ENCODE measurements at regions not wholly inside any gene's neighbourhood (a gene's known extent, or its start where the extent isn't known, plus 50 kb on each side); places are given as distances from the start of the nearest gene placed in this dataset.

DNA sequence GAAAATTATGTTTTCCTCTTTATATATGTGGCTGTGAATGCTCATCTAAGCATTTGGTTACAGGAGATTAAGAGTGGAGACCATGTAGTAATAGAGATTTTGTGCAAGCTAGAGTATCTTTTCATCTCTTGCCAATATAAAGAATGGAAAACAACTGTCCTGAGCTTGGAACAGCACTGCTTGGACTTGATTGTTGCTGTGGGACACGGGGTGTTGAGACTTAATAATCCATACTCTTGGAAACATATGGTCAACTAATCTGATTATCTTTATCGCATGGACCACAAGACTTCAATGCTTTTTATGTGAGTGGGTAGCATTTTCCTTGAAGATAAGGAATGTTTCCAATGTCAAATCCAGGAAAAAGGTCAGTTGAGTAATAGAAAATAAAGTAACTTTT lies 806.3 kb downstream of the DIPK2A start:
- TF ChIP-seq SMC3 (conservative IDR thresholded peaks at IDR 0.05; ENCODE audit: poor library complexity) (no peak), EP300 (conservative IDR thresholded peaks at IDR 0.05; ENCODE audit: poor library complexity, severe bottlenecking) (no peak), RAD21 (conservative IDR thresholded peaks at IDR 0.05) (no peak), MXI1 (conservative IDR thresholded peaks at IDR 0.05; ENCODE audit: poor library complexity, severe bottlenecking) (no peak), EZH2 (IDR thresholded peaks at IDR 0.05; ENCODE audit: borderline replicate concordance, insufficient read depth, low read length, poor library complexity, severe bottlenecking) (no peak), TAF1 (IDR thresholded peaks at IDR 0.05; ENCODE audit: low read depth) (no peak), POLR2AphosphoS5 (IDR thresholded peaks at IDR 0.05) (no peak)
- TF ChIP-seq, protein P1, sequence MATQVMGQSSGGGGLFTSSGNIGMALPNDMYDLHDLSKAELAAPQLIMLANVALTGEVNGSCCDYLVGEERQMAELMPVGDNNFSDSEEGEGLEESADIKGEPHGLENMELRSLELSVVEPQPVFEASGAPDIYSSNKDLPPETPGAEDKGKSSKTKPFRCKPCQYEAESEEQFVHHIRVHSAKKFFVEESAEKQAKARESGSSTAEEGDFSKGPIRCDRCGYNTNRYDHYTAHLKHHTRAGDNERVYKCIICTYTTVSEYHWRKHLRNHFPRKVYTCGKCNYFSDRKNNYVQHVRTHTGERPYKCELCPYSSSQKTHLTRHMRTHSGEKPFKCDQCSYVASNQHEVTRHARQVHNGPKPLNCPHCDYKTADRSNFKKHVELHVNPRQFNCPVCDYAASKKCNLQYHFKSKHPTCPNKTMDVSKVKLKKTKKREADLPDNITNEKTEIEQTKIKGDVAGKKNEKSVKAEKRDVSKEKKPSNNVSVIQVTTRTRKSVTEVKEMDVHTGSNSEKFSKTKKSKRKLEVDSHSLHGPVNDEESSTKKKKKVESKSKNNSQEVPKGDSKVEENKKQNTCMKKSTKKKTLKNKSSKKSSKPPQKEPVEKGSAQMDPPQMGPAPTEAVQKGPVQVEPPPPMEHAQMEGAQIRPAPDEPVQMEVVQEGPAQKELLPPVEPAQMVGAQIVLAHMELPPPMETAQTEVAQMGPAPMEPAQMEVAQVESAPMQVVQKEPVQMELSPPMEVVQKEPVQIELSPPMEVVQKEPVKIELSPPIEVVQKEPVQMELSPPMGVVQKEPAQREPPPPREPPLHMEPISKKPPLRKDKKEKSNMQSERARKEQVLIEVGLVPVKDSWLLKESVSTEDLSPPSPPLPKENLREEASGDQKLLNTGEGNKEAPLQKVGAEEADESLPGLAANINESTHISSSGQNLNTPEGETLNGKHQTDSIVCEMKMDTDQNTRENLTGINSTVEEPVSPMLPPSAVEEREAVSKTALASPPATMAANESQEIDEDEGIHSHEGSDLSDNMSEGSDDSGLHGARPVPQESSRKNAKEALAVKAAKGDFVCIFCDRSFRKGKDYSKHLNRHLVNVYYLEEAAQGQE (IDR thresholded peaks at IDR 0.05; ENCODE audit: borderline replicate concordance), result no peak
- TF ChIP-seq, protein P2, sequence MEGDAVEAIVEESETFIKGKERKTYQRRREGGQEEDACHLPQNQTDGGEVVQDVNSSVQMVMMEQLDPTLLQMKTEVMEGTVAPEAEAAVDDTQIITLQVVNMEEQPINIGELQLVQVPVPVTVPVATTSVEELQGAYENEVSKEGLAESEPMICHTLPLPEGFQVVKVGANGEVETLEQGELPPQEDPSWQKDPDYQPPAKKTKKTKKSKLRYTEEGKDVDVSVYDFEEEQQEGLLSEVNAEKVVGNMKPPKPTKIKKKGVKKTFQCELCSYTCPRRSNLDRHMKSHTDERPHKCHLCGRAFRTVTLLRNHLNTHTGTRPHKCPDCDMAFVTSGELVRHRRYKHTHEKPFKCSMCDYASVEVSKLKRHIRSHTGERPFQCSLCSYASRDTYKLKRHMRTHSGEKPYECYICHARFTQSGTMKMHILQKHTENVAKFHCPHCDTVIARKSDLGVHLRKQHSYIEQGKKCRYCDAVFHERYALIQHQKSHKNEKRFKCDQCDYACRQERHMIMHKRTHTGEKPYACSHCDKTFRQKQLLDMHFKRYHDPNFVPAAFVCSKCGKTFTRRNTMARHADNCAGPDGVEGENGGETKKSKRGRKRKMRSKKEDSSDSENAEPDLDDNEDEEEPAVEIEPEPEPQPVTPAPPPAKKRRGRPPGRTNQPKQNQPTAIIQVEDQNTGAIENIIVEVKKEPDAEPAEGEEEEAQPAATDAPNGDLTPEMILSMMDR (IDR thresholded peaks at IDR 0.05; ENCODE audit: poor library complexity, severe bottlenecking), result no peak
- Histone ChIP-seq H3K79me2 (replicated peaks; ENCODE audit: insufficient read depth, low read length) (no peaks in the 10 kb centered on the region), H2AFZ (ENCODE audit: low read depth, low read length) (no peak overlapping the region)

DNA sequence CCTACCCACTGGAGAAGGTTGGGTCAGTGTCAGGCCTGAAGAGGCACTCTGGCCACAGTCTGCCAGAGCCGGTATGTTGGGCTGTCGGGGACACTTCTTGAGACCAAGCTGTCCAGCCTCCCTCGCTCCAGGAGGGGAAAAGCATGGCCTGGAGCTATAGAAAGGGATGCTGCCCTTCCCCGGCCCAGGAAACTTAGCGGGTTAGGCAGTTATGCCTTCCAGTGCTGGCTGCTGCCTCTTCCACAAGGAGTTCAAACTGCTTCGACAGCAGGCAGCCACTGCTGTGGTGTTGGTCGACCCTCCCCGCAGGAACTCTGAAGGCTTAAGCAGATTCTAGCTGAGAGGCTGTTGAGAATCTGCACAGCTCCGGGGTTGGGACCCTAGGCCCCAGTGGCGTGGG lies 819.4 kb downstream of the DIPK2A start:
- H3K9me2 ChIP-seq (ENCODE audit: insufficient read depth, low read length), result no peaks in the 10 kb centered on the region
- no peak overlapping the region for H3K9ac ChIP-seq (ENCODE audit: low read length)
- H3K36me3 ChIP-seq (ENCODE audit: insufficient read depth, low read length), result no peaks in the 10 kb centered on the region
- H3K27me3 ChIP-seq (ENCODE audit: insufficient read depth, low read depth, low read length), result no peaks in the 10 kb centered on the region
- H4K20me1 ChIP-seq (ENCODE audit: insufficient read depth), result no peaks in the 10 kb centered on the region
- no peaks in the 10 kb centered on the region for H3F3A ChIP-seq (ENCODE audit: insufficient read depth, low read length, poor library complexity, severe bottlenecking)
- no peaks in the 10 kb centered on the region for H3K79me2 ChIP-seq (replicated peaks; ENCODE audit: insufficient read depth, low read length)
- no peak overlapping the region for H3K4me2 ChIP-seq (ENCODE audit: low read length)
- no peak overlapping the region for H2AFZ ChIP-seq (ENCODE audit: low read depth, low read length)
- H3K27ac ChIP-seq (ENCODE audit: low read length), result no peak overlapping the region
- H3K9me3 ChIP-seq (ENCODE audit: low read length), result no peaks in the 10 kb centered on the region
- no peak for TF ChIP-seq POLR2AphosphoS5 (IDR thresholded peaks at IDR 0.05)
- no peak for TF ChIP-seq RAD21 (conservative IDR thresholded peaks at IDR 0.05)
- TF ChIP-seq, protein P1 (IDR thresholded peaks at IDR 0.05; ENCODE audit: borderline replicate concordance), result no peak
- TF ChIP-seq MXI1 (conservative IDR thresholded peaks at IDR 0.05; ENCODE audit: poor library complexity, severe bottlenecking), result no peak
- TF ChIP-seq, protein P2 (IDR thresholded peaks at IDR 0.05; ENCODE audit: poor library complexity, severe bottlenecking), result no peak
- no peak for TF ChIP-seq SMC3 (conservative IDR thresholded peaks at IDR 0.05; ENCODE audit: poor library complexity)
- no peak for TF ChIP-seq TAF1 (IDR thresholded peaks at IDR 0.05; ENCODE audit: low read depth)
- TF ChIP-seq EZH2 (IDR thresholded peaks at IDR 0.05; ENCODE audit: borderline replicate concordance, insufficient read depth, low read length, poor library complexity, severe bottlenecking), result no peak
- no peak for TF ChIP-seq EP300 (conservative IDR thresholded peaks at IDR 0.05; ENCODE audit: poor library complexity, severe bottlenecking)
- no peak overlapping the region for H3K4me3 ChIP-seq (ENCODE audit: low read length)

More for the DNA sequence above, 806.3 kb downstream of the DIPK2A start:
- H3K9me3 ChIP-seq (ENCODE audit: low read length), result no peaks in the 10 kb centered on the region
- H3K9me2 ChIP-seq (ENCODE audit: insufficient read depth, low read length), result no peaks in the 10 kb centered on the region
- no peak overlapping the region for H3K4me2 ChIP-seq (ENCODE audit: low read length)
- H3K27me3 ChIP-seq (ENCODE audit: insufficient read depth, low read depth, low read length), result no peaks in the 10 kb centered on the region
- H4K20me1 ChIP-seq (ENCODE audit: insufficient read depth), result no peaks in the 10 kb centered on the region
- H3K27ac ChIP-seq (ENCODE audit: low read length), result no peak overlapping the region
- no peaks in the 10 kb centered on the region for H3K36me3 ChIP-seq (ENCODE audit: insufficient read depth, low read length)
- H3K9ac ChIP-seq (ENCODE audit: low read length), result no peak overlapping the region
- H3F3A ChIP-seq (ENCODE audit: insufficient read depth, low read length, poor library complexity, severe bottlenecking), result no peaks in the 10 kb centered on the region
- no peak overlapping the region for H3K4me3 ChIP-seq (ENCODE audit: low read length)
